ENCODE measurements at regions not wholly inside any gene's neighbourhood (a gene's known extent, or its start where the extent isn't known, plus 50 kb on each side); places are given as distances from the start of the nearest gene placed in this dataset.
"Not testable (repeated sequence)": the region's sequence is repeated elsewhere in the genome, so short reads cannot be mapped to it uniquely, and the experiment has no call there.

DNA sequence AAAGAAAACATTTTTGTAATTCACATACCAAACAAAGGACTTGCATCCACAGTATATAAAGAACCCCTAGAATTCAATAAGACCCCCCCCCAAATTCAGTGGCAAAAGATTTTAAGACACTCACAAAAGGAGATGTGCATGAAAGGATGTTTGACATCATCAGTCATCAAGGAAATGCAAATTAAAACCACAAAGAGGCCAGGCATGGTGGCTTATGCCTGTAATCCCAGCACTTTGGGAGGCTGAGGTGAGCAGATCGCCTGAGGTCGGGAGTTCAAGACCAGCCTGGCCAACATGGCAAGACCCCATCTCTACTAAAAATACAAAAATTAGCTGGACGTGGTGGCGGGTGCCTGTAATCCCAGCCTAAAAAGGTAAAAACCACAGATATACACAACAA is 61.3 kb downstream of the AIPL1 start:
- H3K4me3 ChIP-seq (ENCODE audit: low read depth, low read length); DNase-seq (ENCODE audit: low read depth); H3K36me3 ChIP-seq (ENCODE audit: control insufficient read depth, insufficient read depth, low read length); H3K27me3 ChIP-seq (ENCODE audit: control insufficient read depth, insufficient read depth, low read length): not testable (repeated sequence)

GRCh38 chr17:6366221-6366666 is 68.7 kb downstream of the AIPL1 start:
- Histone ChIP-seq H3K4me3 (ENCODE audit: low read depth, low read length) (no peak overlapping the region), H3K27me3 (ENCODE audit: control insufficient read depth, insufficient read depth, low read length) (no peaks in the 10 kb centered on the region), H3K36me3 (ENCODE audit: control insufficient read depth, insufficient read depth, low read length) (no peaks in the 10 kb centered on the region)
- TF ChIP-seq CTCF (IDR thresholded peaks at IDR 0.05; ENCODE audit: insufficient read depth, low read length, poor library complexity, severe bottlenecking), result no peak
- peak; percentile 57 for DNase-seq (ENCODE audit: low read depth)

DNA sequence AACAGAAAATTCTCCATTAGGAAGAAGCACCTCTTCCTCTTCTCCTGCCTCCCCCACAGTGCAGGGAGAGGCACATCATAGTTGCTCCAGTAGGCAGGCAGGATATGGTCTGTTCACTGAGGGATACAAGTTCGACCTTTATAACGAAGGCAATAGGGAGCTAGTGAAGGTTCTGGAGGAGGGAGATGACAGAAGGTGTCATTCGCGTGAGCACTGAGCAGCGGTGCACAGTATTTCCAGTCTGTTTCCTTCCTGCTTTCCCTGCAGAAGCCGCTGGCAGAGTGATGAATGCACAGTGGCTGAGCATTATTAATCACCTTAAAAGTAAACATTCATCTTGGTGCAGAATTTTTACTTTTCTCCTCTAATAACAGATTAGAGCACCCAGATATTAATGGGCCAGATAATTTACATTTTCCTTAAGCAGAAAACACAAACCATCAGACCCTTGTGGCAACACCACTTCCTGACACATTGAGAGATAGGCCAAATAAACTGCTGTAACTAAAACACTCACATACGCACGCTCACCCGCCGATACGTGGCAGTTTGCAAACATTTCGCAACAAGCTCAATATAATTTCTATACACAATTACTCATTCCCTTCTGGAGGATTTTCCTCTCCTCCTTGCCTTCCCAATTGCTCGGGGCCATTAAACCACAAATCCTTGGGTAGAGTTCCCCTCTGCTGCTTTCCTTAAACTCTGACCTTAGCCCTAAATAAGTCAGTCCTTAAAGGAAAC is 69.5 kb downstream of the AIPL1 start:
- H3K4me3 ChIP-seq (ENCODE audit: low read depth, low read length), result no peak overlapping the region
- DNase-seq (ENCODE audit: low read depth), result no peak

DNA sequence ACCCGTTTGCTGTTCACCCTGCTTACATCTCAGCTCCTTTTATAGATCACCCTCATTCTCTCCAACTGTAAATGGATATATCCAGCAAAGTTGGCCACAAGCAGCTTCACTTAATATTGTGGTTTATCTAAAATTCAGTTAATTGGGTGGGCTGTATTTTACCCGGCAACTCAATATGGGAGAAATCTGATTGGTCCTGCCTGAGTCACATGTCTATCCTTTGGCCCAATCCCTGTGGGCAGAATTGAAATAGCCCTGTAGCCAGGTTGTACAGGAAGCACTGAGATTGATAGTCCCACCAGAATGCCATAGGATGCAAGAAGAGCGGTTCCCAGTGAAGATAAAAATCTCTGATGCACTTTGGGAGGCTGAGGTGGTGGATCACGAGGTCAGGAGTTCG is 73.2 kb downstream of the AIPL1 start:
- no peak overlapping the region for H3K4me3 ChIP-seq (ENCODE audit: low read depth, low read length)
- no peaks in the 10 kb centered on the region for H3K27me3 ChIP-seq (ENCODE audit: control insufficient read depth, insufficient read depth, low read length)
- no peaks in the 10 kb centered on the region for H3K36me3 ChIP-seq (ENCODE audit: control insufficient read depth, insufficient read depth, low read length)
- TF ChIP-seq CTCF (IDR thresholded peaks at IDR 0.05; ENCODE audit: insufficient read depth, low read length, poor library complexity, severe bottlenecking), result no peak
- no peak for DNase-seq (ENCODE audit: low read depth)

More for the DNA sequence above, 69.5 kb downstream of the AIPL1 start:
- H3K36me3 ChIP-seq (ENCODE audit: control insufficient read depth, insufficient read depth, low read length), result no peaks in the 10 kb centered on the region
- TF ChIP-seq CTCF (IDR thresholded peaks at IDR 0.05; ENCODE audit: insufficient read depth, low read length, poor library complexity, severe bottlenecking), result no peak
- no peaks in the 10 kb centered on the region for H3K27me3 ChIP-seq (ENCODE audit: control insufficient read depth, insufficient read depth, low read length)

DNA sequence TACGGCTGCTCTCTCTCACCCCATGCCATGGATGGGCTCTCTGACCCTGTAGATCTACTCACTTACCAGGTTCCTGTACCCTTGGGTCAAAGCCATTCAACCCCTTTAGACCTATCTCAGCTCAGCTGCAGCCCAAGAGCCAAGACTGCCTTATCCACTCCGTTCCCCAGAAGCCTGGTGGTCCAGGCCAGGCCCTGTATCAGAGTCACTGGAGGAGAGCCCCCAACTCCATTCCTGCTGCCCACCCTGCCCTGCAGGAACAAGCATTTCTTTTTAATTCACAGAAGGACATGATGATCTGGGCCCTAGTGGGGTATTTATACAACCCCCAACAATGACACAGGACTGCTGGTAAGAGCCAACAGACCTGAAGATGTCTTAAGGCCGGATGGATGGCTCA is 76.8 kb downstream of the AIPL1 start:
- Histone ChIP-seq H3K4me3 (ENCODE audit: low read depth, low read length) (no peak overlapping the region), H3K27me3 (ENCODE audit: control insufficient read depth, insufficient read depth, low read length) (no peaks in the 10 kb centered on the region), H3K36me3 (ENCODE audit: control insufficient read depth, insufficient read depth, low read length) (no peaks in the 10 kb centered on the region)
- no peak for DNase-seq (ENCODE audit: low read depth)
- no peak for TF ChIP-seq CTCF (IDR thresholded peaks at IDR 0.05; ENCODE audit: insufficient read depth, low read length, poor library complexity, severe bottlenecking)

DNA sequence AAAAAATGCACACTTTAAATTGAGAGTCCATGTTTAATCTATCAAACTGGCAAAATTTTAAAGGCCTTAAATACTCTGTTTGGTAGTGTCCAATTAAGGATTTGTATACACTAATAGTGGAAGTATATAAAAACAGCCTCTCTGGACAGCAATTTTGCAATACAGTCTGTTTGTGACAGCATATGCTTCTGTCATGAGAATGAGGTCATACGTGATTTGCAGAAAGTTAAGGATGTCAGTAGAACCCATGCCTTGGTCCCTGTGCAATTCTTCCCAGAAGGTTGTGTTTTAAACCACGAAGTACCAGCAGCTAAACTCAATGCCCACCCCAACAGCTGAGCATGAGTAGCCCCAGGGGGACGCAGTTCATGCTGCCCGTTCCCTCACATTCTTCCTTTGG is 78.4 kb downstream of the AIPL1 start:
- no peak overlapping the region for H3K4me3 ChIP-seq (ENCODE audit: low read depth, low read length)

More for the DNA sequence above, 78.4 kb downstream of the AIPL1 start:
- DNase-seq (ENCODE audit: low read depth), result no peak
- Histone ChIP-seq H3K36me3 (ENCODE audit: control insufficient read depth, insufficient read depth, low read length) (no peaks in the 10 kb centered on the region), H3K27me3 (ENCODE audit: control insufficient read depth, insufficient read depth, low read length) (no peaks in the 10 kb centered on the region)
- no peak for TF ChIP-seq CTCF (IDR thresholded peaks at IDR 0.05; ENCODE audit: insufficient read depth, low read length, poor library complexity, severe bottlenecking)
